Hematopoietic multipotent progenitor cell treated with erythropoietin and hydrocortisone succinate and interleukin-3 and kit ligand, for 6 days (in vitro differentiated cells): ENCODE measurements at regions not wholly inside any gene's neighbourhood (a gene's known extent, or its start where the extent isn't known, plus 50 kb on each side); places are given as distances from the start of the nearest gene placed in this dataset.
A peak's percentile ranks its signal among the peaks of the same experiment; 100 is the strongest.

ENCODE experiments used
- DNase-seq: peaks from one replicate; pipeline ENCODE4 v3.0.0-alpha.2; 2015

GRCh38 chr14:61847861-61848260, 85.6 kb downstream of the SNAPC1 start:
- no peak for DNase-seq

- DNase-seq, result no peak
Measured at GRCh38 chr14:61854898-61855297, 92.7 kb downstream of the SNAPC1 start.

DNA sequence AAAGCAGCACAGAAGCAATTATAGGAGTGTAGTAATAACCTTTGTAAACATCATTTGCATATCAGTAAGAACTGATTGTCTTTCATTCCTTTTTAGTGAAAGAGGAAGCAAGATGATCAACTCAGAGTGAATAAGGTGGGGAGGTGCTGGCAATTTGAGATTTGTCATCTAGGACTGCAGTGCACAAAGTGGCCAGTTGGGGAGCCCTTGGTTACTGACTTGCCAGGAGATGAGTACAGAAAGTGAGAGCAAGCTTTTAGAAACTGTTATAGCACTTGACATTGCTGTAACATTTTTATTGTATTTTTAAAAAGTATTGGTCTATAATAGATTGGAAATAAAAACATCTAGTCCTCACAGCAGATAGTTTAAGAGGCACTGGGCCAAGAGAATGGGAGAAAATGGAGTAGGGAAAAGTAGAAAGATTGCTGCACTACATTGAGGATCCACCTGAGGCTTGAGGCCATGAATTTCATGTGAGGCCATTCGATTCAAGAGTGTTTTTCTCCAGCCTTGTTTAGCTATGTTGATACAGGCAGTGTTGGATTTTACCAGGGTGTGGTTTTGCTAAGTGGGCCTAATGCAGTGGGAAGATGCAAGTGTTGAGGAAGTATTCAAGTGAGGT, 98.2 kb downstream of the SNAPC1 start:
- DNase-seq, result peak; percentile 69

DNA sequence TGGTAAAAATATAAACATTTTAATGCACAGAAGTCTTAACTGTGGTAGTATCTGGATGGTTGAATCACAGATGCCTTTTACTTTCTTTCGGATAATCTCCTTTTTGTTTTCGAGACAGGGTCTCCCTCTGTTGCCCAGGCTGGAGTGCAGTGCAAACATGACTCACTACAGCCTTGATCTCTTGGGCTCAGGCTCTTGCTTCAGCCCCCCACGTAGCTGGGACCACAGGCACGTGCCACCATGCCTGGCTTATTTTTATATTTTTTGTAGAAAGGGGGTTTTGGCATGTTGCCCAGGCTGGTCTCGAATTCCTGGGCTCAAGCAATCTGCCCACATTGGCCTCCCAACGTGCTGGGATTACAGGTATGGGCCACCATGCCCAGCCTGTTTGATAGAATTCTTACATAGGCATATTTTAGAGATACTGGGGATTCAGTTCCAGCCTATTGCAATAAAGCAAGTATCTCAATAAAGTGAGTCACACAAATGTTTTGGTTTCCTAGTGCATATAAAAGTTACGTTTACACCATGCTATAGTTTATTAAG, 99.2 kb downstream of the SNAPC1 start:
- DNase-seq, result no peak

DNA sequence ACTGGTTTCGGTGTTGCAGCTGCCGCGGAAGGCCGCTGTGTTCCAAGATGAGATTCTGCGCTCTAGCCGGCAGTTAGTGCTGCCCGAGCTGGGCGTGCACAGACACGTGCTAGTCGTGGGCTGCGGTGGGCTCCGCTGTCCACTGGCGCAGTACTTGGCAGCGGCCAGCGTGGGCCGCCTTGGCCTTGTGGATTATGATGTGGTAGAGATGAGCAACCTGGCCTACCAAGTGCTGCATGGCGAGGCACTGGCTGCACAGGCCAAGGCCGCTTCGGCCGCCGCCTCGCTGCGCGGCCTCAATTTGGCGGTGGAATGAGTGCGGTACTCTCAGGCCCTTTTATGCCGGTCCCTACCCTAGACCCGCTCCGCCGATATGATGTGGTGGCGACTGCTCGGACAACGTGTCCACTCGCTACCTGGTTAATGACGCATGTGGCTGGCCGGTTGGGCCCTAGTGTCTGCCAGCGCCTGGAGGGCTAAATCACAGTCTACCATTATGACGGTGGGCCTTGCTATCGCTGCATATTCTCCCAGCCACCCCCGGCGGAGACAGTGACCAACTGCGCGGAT, 102.2 kb downstream of the SNAPC1 start:
- DNase-seq, result no peak

- peak; percentile 23 for DNase-seq
Measured at GRCh38 chr14:61866932-61867920, 105.0 kb downstream of the SNAPC1 start.

- no peak for DNase-seq
Measured at GRCh38 chr14:61868846-61869245, 106.6 kb downstream of the SNAPC1 start.

DNA sequence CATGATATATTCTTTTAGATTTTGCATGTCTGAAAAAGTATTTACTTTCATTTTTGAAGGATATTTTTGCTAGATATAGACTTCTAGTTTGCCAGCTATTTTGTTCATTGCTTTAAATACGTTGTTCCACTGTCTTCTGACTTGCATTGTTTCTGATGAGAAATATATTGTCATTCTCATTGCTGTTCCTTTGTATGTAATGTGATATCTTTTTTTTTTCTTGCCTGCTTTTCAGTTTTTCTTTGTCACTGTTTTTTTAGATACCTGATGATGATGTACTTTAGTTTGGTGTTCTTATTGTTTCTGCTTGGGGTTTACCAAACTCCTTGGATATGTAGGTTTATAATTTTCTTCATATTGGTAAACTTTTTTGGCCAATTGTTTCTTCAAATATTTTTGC, 107.9 kb downstream of the SNAPC1 start:
- no peak for DNase-seq

GRCh38 chr14:61872452-61872851, 110.2 kb downstream of the SNAPC1 start:
- no peak for DNase-seq

DNA sequence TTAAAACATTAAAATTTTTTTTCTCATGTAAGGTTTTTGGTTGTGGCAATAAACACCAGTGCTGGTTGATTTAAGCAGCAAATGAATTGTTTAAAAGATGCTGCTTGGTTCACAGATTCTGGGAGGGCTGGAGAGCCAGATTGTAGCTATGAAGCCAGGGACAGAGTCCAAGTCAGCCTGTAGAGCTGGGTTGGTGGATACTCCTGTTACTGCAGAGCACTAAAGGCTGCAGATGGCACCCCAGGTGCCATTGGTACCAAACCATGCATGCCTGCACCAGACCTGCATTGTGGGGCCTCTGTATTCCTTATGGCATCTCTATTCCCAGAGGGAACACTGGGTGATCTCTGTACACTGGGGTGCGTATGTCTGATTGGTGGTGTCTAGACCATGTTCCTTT, 113.3 kb downstream of the SNAPC1 start:
- DNase-seq, result no peak

DNA sequence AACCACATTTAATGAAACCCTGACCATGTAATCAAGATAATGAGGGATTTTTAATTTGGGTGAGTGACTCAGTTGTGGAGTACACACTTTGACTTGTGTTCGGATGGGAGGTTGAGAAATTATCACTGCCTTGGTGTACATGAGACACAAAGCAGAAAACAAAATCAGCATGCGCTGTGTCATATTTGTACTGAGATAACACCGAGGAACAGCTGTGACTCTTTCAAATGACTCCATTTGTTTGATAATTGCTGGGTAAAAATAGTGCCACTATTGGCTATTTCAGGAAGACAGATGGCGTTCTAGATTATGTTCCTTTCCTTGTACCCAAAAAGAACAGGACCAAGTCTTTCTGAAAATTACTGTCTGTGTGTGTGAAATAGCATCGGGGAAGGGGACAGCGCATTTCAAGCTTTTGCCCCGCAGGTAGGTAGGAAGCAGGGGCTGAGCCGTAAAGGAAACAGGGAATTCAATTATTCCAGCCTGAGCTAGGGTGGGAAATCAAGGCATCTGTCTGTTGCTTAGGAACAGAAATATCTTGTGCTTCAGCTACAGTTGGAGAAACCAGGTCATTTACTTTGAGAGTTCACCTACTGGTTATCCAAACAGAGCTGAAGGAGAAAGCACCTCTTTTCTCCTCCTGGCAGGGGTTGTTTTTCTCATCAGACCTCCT, 114.3 kb downstream of the SNAPC1 start:
- DNase-seq, result no peak

GRCh38 chr14:61877035-61877390, 114.8 kb downstream of the SNAPC1 start:
- no peak for DNase-seq

DNA sequence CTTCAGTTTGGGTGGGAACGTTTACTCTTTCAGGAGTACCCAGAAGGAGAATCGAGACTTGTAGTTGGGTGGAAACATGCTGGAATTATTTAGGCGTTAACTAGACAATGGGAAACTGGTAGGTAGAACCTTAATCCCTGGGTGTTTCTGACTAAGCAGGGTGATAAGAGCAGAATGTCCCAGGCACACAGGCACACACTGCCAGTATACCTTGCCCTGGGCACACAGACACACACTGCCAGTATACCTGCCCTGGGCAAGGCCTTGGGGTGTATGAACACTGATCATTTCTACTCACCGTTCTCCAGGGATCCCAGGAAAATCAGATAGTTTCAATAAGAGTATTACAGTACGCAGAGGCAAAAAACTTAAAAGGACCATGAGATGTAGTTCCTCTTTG, 115.5 kb downstream of the SNAPC1 start:
- DNase-seq, result no peak

DNA sequence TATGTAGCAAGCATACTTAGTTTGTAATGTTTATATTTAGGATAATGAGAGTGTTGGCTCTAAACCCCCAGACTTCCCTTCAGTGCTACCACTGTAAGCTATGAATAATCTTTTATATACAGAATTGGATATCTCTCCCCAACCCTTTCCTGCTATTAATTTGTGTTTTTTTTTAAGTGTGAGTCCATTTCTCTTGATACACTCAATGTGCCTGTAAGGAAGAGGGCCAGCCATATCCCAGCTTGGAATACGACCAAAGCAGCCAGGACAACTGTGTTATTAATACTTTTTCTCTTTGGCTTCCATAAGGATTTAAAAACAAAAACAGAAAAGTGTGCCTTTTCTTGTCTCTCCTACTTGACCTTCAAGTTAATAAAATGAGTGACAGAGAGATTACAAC, 116.7 kb downstream of the SNAPC1 start:
- no peak for DNase-seq

GRCh38 chr14:61881046-61881445, 118.8 kb downstream of the SNAPC1 start:
- DNase-seq, result no peak

- DNase-seq, result no peak
Measured at GRCh38 chr14:61884711-61885110, 122.5 kb downstream of the SNAPC1 start.

DNA sequence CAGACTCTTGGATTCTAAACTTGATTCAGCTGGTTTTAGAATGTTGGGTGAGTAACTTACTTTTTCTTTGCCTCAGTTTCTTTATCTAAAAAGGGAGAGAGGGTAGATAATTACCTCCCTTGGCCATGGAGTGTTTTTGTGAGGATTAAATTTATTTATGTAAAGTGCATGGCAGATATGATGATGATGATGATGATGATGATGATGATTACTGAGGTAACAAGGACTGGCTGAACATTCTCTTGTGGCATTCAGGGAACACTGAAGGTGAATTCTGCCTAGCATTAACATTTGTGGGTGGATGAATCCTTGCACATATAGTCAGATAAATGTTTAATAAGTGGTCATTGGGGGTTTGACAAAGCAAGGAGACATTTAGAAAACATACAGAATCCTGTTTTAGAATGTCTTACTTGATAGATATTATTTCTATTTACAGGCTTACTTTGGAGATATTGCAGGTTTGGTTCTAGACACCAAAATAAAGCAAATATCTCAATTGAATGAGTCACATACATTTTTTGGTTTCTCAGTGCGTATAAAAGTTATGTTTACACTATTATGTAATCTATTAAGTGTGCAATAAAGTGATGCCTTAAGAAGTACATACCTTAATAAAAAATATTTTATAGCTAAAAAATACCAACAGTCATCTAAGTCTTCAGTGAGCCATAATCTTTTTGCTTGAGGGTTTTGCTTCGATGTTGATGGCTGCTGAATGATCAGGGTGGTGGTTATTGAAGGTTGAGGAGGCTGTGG, 123.2 kb downstream of the SNAPC1 start:
- DNase-seq, result no peak

GRCh38 chr14:61887628-61888027, 125.4 kb downstream of the SNAPC1 start:
- DNase-seq, result no peak

DNA sequence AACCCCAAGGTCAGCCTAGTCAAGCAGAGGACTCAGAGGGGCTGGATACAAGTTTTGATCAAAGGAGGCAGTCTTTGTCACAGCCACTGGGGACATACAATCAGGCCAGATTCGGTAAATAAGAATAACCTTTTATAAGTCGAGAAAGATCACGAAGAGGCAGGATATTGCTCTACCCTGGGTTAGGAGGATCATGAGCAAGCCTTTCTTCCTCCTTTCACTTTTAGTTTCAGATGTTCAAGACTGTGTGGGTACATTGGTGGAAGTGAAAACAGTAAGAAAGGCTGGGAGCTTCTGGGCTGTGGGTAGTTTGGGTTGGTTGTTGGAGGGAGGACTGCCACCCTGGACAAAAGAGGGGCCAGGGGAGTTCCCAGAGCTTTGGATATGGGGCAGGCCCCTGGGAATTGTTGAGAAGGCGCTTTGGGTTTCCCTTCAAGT, 127.7 kb downstream of the SNAPC1 start:
- no peak for DNase-seq

GRCh38 chr14:61891170-61891569, 128.9 kb downstream of the SNAPC1 start:
- DNase-seq, result no peak

DNA sequence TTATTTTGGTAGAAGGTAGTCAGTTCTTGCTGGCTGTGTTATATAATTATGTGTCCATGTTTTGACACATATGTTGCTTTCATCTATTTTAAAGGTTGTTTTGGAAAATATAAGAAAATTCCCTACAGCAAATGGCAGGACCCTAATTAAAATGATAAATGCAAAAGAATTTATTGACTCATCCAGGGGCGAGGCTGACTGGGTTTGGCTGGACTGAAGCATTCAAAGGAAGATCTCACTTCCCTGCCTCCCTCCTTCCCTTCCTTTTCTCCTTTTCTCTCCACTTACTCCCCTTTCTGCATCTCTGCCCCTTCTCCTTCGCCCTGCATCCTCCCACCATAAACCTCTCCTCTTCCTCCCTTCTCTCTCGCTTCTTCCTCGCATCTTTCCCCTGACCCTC, 129.6 kb downstream of the SNAPC1 start:
- DNase-seq, result no peak

GRCh38 chr14:61893371-61893940, 131.2 kb downstream of the SNAPC1 start:
- DNase-seq, result no peak
